ENCODE measurements at regions not wholly inside any gene's neighbourhood (a gene's known extent, or its start where the extent isn't known, plus 50 kb on each side); places are given as distances from the start of the nearest gene placed in this dataset.
"Not testable (repeated sequence)": the region's sequence is repeated elsewhere in the genome, so short reads cannot be mapped to it uniquely, and the experiment has no call there.

DNA sequence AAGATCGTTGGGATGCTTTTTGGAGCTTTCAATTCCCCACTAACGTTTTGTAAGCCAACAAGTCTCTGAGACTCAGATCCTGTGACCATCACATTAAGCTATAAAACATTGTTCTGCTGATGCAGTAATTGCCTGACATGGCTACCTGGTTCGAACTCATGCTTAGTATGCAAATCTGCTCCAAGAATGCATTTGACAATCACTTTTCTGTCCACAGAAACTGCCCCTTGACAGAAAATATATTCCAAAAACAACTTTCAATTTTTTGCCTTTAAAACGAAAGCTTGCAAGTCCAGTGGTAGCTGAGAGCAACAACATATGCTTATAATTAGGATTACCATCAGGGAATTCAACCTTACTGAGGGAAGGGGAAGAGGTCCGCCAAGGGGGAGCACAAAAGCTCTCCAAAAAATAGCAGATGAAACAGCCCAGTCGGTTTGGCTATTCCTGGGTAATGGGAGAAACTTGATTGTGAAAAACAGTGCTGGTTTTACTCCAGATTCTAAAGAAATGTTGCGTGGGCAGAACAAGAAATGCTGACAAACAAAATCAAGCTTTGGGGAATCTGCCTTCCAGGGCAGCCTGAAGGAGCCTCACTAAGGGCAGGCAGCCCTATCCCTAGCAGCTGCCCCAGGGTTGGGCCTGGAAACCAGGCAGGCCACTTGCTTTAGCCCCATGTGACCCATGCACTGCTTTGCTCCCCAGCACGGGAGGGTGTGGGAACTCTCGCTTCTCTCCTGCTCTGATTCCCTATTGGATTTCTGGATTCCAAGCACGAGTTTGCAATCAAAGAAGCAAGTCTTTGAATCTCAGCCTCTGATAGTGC is 160.7 kb upstream of the LDB2 start:
- DNase-seq = no peak

DNA sequence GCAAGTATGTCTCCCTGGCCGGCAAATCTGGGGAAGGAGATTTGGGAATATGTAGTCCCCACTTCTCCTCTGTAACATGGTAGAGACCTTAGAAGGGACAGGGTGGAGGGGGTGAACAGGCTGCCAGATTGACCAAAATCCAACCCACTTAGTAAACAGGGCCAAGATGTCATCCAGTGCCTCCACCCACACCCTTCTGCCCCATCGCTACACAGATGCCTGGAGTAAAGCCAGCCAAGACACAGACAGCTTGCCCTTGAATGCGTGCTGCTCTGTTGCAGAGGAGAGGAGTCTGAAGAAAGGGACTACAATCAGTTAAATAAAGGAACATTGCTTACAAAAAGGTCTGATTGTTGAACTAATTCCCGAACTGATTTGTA is 160.1 kb upstream of the LDB2 start:
- DNase-seq = no peak
- in situ Hi-C loops (cut with HindIII; ENCODE audit: low pct_ligation_motif_present, low pct_unique_long_range_greater_than_20kb, low sequenced_read_pairs) = no loop called here

More for the DNA sequence above, 160.7 kb upstream of the LDB2 start:
- in situ Hi-C loops (cut with HindIII; ENCODE audit: low pct_ligation_motif_present, low pct_unique_long_range_greater_than_20kb, low sequenced_read_pairs) = no loop called here

DNA sequence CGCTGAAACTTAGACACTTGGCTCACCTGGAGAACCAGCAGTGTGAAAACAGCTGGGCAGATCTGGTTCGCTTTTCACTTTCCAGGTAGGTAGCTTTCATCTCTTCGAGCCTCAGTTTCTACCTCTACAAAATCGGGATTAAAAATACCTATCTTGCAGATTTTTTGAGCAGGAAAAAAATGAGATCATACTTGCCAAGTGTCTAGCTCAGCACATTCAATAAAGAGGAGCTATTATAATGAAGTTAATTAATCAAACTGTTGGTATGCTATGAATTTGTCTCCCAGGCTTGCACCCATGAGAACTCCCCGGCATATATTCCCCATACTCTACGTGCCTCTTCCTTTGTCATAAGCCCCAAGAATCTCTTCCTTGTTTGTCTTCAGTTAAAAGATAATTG is 158.6 kb upstream of the LDB2 start:
- in situ Hi-C loops (cut with HindIII; ENCODE audit: low pct_ligation_motif_present, low pct_unique_long_range_greater_than_20kb, low sequenced_read_pairs) = no loop called here
- no peak for DNase-seq

DNA sequence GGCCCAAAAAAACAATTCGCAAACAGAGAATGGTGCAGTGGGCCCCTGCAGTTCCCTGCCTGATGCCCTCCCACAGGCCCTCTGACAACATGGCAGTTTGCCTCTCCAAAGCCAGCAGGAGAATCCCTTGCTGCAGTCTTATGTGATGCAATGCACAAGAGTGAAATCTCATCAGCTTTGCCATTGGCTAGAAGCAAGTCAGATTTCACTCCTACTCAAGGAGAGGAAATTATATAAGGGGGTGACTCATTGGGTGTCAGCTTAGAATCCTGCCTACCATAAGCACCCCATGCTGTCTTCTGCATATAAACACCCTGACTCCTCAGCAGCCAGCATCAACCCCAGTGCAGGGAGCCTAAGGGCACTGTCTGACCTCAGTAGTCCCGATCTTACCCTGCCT is 157.3 kb upstream of the LDB2 start:
- no peak for DNase-seq
- in situ Hi-C loops (cut with HindIII; ENCODE audit: low pct_ligation_motif_present, low pct_unique_long_range_greater_than_20kb, low sequenced_read_pairs) = no loop called here

DNA sequence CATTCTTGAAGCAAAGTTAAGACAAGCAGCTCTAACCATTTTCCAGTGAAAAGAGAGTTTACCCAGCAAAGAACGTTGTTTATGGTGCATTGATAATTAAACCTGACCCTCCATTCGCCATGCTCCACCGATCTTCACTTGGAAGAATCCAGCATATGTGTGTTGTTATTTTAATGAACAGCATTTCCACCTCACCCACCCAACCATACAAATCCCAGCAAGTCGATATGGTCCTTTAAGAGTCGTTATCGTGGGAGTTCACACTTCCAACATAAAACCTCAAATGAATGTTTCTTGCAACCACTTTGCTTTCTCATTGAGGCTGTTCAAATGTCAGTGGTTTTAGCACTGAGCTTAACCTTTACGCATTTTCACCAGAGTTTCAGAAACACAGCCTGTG is 147.4 kb upstream of the LDB2 start:
- in situ Hi-C loops (cut with HindIII; ENCODE audit: low pct_ligation_motif_present, low pct_unique_long_range_greater_than_20kb, low sequenced_read_pairs) = no loop called here
- DNase-seq = no peak

DNA sequence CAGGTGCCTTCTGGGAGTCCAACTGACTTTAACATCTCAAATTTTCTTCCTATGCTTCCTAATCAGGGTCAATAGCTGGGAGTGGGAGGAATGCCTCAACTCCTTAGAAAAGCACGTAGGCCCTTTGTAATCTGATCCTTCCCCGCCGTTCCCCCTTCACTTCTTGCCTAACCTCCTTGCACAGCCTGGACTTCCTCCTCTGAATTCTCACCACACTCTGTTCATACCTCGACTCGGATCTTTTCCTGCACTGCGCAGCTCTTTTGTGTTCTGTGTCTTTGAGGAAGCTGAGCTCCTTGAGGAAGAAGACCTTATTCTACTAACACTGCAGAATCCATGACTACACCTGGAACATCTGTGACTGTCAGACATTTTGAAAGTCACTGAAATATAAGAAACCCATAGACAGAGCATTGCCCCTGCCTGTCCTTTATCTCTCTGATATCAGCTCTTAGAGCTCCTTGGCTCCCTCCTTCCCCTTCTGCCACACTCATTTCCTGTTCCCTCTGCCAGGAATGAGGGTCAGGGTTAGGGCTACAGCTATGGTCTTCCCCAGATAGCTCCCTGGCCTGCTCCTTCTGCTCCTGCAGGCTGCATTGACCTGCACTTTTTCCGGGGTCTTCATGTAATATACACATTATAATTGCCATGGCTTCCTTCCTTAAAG is 140.2 kb upstream of the LDB2 start:
- no peak for DNase-seq
- in situ Hi-C loops (cut with HindIII; ENCODE audit: low pct_ligation_motif_present, low pct_unique_long_range_greater_than_20kb, low sequenced_read_pairs) = no loop called here

DNA sequence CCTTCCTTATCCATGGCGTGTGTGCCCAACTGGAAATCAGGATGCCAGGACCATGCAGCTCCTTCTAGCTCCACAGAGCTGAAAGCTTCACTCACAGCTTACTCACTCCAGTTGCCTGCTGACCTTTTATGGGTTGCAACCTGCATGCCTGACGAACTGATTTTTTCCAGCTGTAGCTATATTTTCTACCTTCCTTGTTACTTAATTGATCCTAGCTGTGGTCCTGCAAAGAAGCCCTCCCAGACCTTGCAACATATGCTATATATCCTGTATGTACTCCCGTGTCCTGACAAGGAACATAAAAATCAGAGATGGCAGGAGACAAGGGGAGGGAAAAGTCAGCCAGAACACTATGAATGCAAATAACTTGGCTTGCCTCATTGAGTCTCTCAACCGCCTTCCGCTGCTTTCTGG is 135.3 kb upstream of the LDB2 start:
- in situ Hi-C loops (cut with HindIII; ENCODE audit: low pct_ligation_motif_present, low pct_unique_long_range_greater_than_20kb, low sequenced_read_pairs) = no loop called here
- no peak for DNase-seq

DNA sequence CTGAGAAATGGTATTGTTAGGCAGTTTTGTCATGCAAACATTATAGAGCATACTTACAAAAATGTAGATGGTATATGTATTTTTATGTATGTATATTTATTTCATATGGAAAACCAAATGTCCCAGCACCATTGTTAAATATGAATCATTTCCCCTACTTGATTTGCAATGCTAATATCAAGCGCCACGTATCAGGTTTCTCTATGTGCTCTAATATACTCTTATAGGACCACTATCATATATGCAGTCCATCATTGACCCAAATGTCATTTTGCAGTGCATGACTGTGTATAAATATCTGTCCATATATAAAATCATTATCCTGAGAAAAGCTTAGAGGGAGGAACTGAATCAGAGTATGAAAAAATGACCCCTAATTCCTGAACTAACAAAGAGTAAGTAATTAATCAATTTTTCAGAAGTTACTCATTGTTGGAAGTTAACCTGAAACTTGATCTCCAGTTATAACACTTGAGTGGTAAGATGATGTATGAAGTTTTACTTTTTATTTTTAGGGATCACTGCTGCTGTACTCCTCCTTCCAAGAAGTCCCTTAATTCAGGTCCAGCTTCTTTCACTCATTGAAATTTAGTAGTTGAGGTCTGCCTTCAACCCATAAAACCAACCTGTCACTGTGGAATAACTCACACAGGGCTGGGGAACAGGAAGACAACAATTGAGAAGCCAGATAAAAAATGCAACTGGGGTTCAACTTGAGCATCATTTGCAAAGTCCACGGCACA is 134.8 kb upstream of the LDB2 start:
- in situ Hi-C loops (cut with HindIII; ENCODE audit: low pct_ligation_motif_present, low pct_unique_long_range_greater_than_20kb, low sequenced_read_pairs) = no loop called here
- no peak for DNase-seq

DNA sequence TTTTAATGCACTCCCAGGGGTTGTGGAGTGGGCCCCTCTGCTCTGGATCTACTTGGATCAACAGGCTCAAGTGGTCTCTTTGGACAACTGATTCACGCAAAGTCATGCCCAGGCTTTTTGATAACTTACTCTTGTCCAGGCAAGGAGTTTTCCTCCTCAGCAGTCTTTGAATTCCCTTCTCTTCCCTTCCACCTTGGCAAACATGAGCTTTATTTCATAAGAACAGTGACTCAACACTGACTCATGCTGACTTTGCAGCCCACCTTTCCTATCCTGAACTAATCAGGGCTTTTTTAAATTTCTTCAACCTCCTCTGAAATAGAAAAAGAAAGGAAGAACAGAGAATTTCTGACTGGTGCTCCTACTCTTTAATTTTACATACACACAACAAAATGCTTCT is 132.1 kb upstream of the LDB2 start:
- in situ Hi-C loops (cut with HindIII; ENCODE audit: low pct_ligation_motif_present, low pct_unique_long_range_greater_than_20kb, low sequenced_read_pairs) = no loop called here
- DNase-seq = no peak

DNA sequence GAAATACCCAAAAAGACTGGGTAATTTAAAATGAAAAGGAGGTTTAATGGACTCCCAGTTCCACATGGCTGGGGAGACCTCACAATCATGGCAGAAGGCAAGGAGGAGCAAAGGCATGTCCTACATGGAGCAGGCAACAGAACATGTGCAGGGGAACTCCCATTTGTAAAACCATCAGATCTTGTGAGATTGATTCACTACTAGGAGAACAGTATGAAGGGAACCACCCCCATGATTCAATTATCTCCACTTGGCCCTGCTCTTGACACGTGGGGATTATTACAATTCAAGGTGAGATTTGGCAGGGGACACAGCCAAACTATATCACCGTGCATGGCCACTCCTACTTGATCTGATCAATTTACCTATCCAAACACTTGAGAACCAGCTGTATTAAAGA is 131.5 kb upstream of the LDB2 start:
- no peak for DNase-seq
- in situ Hi-C loops (cut with HindIII; ENCODE audit: low pct_ligation_motif_present, low pct_unique_long_range_greater_than_20kb, low sequenced_read_pairs) = no loop called here

DNA sequence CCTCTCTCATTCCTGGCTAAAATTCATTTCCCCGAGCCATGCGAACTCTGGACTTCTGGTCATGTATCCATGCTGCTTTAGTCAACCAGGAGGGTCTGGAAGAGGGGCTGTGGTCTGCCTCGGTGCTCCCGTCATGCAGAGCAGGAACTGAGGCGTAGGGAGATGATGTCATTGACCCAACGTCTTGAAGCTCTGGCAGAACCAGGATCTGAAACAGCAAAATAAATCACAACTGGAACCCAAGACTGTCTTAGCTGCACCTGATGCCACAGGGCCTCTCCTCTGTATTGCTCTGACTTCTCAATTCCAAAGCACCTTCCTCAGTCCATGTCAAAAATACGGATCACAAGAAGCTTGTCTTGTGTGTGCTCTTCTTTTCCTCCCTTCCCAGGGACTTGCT is 131.0 kb upstream of the LDB2 start:
- in situ Hi-C loops (cut with HindIII; ENCODE audit: low pct_ligation_motif_present, low pct_unique_long_range_greater_than_20kb, low sequenced_read_pairs) = no loop called here
- DNase-seq = no peak

DNA sequence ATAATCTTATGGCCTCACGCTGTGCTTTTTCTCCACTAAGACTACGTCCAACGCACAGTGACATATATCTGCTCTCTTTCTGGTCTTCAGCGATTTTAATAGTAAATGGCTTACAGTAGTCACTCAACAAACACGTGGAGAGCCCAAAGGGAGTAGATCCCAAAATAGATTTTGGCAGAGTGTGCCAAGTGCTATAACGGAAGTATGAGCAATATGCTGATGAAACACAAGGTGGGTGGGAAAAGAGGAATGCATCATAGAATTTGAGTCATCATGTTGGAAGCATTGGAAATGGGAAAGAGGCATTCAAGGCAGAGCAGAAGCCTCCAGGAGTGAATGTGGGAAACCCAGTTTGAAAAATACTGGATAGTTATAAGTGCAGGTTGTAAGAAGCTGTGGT is 129.1 kb upstream of the LDB2 start:
- in situ Hi-C loops (cut with HindIII; ENCODE audit: low pct_ligation_motif_present, low pct_unique_long_range_greater_than_20kb, low sequenced_read_pairs) = no loop called here
- DNase-seq = no peak

DNA sequence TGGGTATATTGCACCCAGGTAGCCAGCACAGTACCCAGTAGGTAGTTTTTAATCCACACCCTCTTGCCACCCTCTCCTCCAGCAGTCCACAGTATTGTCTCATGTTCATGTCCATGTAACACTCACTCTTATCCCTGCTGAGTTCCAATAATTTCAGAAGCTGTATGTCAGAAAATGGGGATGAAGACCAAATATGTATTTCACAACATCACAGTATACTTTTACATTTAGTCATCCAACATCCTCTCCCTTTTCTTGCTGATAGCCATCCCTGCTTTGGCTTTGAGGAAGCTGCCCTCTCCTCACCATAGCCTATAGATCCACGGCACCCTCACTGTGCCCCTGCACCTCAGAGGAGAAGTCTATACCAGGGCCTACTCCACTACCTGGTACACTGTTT is 126.0 kb upstream of the LDB2 start:
- in situ Hi-C loops (cut with HindIII; ENCODE audit: low pct_ligation_motif_present, low pct_unique_long_range_greater_than_20kb, low sequenced_read_pairs) = no loop called here
- no peak for DNase-seq

DNA sequence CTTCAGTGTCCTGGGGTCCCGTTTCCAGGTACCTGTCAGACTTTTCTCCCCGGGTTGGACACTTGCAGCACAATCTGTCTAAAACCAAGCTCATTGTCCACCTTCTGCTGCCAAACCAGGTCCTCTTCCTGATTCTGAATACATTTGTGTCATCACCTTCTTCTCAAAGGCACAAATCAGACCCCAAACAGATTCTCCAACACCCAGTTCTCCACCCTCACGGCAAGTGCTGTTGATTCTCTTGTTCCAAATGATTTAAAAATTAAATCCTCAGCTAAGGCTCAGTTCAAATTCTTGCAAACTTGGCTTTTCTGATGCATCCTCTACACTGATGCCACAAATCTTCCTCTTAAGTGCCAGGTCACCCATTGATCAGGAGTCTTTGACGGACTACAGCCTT is 122.5 kb upstream of the LDB2 start:
- no peak for DNase-seq
- in situ Hi-C loops (cut with HindIII; ENCODE audit: low pct_ligation_motif_present, low pct_unique_long_range_greater_than_20kb, low sequenced_read_pairs) = no loop called here

DNA sequence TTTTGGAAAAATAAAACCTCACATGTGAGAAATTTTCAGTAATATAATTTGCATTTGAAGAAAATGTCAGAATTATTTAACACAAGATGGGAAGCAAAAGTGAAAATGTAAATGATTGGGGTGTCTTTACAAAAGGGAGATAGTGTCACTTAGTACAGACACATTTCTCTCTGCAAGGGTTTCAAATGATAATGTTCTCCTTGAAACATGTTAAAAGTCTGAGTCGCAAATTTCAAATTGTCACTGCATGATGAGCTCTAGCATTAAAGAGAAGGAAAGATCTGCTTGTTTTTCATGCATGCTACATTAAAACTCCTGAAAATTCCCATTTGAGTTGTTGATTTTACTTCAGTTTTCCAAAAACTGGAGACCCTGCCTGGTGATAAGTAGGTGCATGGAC is 122.0 kb upstream of the LDB2 start:
- DNase-seq = no peak
- in situ Hi-C loops (cut with HindIII; ENCODE audit: low pct_ligation_motif_present, low pct_unique_long_range_greater_than_20kb, low sequenced_read_pairs) = no loop called here

DNA sequence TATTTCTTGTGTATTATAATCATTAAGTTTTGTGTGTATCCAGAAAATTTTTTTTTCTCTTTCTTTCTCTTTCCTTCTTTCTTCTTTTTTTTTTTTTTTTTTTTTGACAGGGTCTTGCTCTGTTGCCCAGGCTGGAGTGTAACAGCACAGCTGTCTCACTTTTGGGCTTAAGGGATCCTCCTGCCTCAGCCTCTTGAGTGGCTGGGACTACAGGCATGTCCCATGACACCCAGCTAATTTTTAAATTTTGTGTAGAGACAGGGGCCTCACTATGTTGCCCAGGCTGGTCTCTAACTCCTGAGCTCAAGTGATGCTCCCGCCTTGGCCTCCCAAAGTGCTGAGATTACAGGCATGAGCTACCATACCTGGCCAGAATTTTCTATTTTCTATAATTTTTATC is 120.2 kb upstream of the LDB2 start:
- DNase-seq; in situ Hi-C loops (cut with HindIII; ENCODE audit: low pct_ligation_motif_present, low pct_unique_long_range_greater_than_20kb, low sequenced_read_pairs): not testable (repeated sequence)

DNA sequence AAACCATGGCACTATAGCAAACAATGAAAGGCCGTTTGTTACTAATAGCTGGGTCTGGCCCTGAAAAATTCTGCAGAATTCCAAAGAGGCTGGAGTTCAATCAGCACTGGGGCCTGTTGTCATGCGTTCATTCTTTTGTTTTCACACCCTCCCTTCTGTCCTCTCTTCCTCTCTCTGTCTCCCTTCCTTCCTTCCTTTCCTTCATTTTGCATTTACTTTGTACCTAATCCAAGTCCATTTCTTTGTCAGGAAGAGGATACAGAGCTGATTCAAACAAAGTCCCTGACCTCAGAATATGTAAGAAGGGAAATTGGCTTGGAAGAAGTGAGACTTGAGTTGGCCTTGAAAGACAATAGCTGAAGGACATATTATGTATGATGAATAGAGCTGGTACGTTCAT is 119.6 kb upstream of the LDB2 start:
- no peak for DNase-seq
- in situ Hi-C loops (cut with HindIII; ENCODE audit: low pct_ligation_motif_present, low pct_unique_long_range_greater_than_20kb, low sequenced_read_pairs) = no loop called here

DNA sequence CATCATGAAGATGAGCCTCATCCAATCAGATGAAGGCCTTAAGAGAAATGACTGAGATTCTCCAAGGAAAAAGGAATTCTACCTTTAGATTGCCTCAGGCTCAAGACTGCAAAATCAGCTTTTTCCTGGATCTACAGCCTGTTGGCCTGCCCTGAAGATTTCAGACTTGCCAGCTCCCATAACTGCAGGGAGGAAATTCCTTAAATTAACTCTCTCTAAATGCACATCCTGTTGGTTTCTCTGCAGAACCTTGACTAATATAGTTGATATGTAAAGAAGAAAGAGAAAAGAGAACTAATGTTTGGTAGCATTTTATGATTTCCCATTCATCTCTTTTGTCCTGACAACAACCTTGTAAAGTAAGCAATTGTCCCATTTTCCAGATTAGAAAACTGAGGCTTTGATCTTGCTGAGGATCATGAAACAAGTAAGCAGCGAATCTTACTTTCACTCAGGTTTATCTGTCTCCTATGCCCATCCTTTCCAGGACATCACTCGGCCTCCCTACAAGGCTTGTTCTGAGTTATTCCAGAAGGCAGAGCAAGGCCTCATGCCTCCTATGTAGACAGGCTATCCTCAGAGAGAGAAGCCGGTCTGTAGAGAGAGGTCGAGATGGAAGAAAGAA is 115.0 kb upstream of the LDB2 start:
- DNase-seq = no peak
- in situ Hi-C loops (cut with HindIII; ENCODE audit: low pct_ligation_motif_present, low pct_unique_long_range_greater_than_20kb, low sequenced_read_pairs) = no loop called here

DNA sequence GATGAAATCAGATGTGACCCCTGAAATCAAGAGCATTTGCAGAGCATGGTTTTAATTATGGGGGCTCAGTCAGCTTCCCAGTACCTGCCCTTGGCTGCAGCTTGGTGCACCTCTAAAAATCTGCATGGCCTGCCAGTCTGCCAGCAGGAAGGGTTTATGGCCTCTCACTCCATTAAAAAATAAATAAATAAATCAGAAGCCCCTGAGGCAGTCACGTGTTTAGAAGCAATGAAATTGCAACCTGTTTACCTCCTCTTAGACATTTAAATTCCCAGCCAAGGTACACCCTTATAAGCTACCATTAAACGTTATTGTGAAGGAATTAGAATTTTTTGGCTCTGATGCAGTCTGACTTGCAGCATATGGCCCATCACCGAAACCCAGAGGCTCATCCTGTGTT is 114.0 kb upstream of the LDB2 start:
- no peak for DNase-seq
- in situ Hi-C loops (cut with HindIII; ENCODE audit: low pct_ligation_motif_present, low pct_unique_long_range_greater_than_20kb, low sequenced_read_pairs) = no loop called here
